HG03064 (cell line): ENCODE measurements at regions not wholly inside any gene's neighbourhood (a gene's known extent, or its start where the extent isn't known, plus 50 kb on each side); places are given as distances from the start of the nearest gene placed in this dataset.
A peak's percentile ranks its signal among the peaks of the same experiment; 100 is the strongest.

ENCODE experiments used
- ATAC-seq: cut with Tn5 transposase; IDR thresholded peaks from one replicate; pipeline ENCODE4 v1.9.1; 2021; ENCODE audit warnings: low read depth; ENCODE audit not compliant: unreplicated experiment

GRCh38 chr12:98439981-98440581 lies 75.3 kb upstream of the TMPO start:
- ATAC-seq = no peak

GRCh38 chr12:98446060-98446459 lies 69.3 kb upstream of the TMPO start:
- ATAC-seq = no peak

GRCh38 chr12:98446682-98447081 lies 68.7 kb upstream of the TMPO start:
- ATAC-seq = no peak

DNA sequence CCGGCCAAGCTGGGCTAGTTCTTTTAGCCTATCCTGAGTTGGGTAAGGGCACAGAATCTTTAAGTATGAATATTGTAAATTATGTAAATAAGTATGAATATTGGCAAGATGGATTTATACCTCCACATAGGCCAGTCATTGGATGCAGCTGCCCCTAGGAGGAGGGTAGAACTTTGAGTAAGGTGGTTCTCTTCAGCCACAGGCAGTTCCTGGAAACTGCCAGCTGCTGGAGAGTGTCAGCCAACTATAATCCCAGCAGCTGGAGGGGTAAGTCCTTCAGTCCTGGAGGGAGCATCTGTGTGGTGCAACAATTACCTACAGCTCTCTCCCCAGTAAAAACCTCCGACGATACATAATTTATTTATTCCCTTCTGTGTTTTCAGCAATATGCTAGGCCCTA lies 65.8 kb upstream of the TMPO start:
- no peak for ATAC-seq

GRCh38 chr12:98453070-98453469 lies 62.3 kb upstream of the TMPO start:
- ATAC-seq = no peak

- ATAC-seq = no peak
Observed at GRCh38 chr12:98453492-98453891, 61.9 kb upstream of the TMPO start.

DNA sequence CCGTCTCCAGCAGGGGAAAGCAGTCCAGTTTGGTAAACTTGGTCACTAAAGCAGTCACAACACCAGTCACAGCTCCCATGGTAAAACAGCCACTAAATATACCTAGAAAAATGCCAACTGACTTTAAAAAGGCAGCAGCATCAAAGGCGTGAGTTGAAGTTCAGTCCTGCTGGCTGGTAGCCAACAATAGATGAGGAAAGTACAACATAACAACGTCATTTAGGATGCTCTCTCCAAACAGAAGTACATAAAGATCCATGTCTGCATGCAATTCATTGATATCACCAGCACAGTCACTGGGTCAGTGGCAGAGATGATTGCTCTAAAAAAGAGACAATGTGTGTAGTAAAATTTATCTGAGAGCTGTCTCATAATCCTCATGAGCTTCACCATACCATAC lies 59.3 kb upstream of the TMPO start:
- no peak for ATAC-seq

- ATAC-seq = peak; percentile 61
Observed at GRCh38 chr12:98456576-98457573, 58.5 kb upstream of the TMPO start.

- ATAC-seq = no peak
Observed at GRCh38 chr12:98464190-98464589, 51.2 kb upstream of the TMPO start.

DNA sequence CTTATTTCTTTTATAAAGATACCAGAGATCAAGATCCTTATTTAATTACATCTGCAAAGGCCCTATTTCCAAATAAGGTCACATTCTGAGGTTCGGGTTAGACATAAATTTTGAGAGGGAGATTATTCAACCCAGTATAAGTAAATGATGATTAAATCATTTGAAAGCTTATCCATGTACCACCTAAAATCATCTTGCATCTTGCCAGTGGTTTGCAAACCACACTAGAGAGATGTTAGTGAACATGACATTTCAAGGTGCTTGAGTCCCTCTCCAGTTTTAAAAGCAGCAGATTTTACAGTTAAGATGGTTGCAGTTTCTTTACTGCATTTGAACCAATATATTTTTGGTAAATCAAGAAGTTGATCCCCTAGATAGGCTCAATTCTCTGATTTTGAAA lies 49.9 kb upstream of the TMPO start:
- no peak for ATAC-seq
